ENCODE measurements at regions not wholly inside any gene's neighbourhood (a gene's known extent, or its start where the extent isn't known, plus 50 kb on each side); places are given as distances from the start of the nearest gene placed in this dataset.

GRCh38 chr11:106413222-106413621 lies 335.8 kb downstream of the AASDHPPT start:
- TF ChIP-seq, protein P1, sequence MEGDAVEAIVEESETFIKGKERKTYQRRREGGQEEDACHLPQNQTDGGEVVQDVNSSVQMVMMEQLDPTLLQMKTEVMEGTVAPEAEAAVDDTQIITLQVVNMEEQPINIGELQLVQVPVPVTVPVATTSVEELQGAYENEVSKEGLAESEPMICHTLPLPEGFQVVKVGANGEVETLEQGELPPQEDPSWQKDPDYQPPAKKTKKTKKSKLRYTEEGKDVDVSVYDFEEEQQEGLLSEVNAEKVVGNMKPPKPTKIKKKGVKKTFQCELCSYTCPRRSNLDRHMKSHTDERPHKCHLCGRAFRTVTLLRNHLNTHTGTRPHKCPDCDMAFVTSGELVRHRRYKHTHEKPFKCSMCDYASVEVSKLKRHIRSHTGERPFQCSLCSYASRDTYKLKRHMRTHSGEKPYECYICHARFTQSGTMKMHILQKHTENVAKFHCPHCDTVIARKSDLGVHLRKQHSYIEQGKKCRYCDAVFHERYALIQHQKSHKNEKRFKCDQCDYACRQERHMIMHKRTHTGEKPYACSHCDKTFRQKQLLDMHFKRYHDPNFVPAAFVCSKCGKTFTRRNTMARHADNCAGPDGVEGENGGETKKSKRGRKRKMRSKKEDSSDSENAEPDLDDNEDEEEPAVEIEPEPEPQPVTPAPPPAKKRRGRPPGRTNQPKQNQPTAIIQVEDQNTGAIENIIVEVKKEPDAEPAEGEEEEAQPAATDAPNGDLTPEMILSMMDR (IDR thresholded peaks at IDR 0.05; ENCODE audit: low read length), result no peak
- TF ChIP-seq EZH2 (IDR thresholded peaks at IDR 0.05; ENCODE audit: borderline replicate concordance, low read length), result no peak
